Brain microvascular endothelial cell (primary cell): ENCODE measurements at regions not wholly inside any gene's neighbourhood (a gene's known extent, or its start where the extent isn't known, plus 50 kb on each side); places are given as distances from the start of the nearest gene placed in this dataset.
"Not testable (repeated sequence)": the region's sequence is repeated elsewhere in the genome, so short reads cannot be mapped to it uniquely, and the experiment has no call there.

Source experiments
- DNase-seq: peaks from one replicate; pipeline ENCODE4 v3.0.0-alpha.2; 2020
- H3K27ac ChIP-seq: fragments of 250-450 bp; sonication (Bioruptor Pico); 2 replicates; pipeline ENCODE4 v1.5.1; 2020; ENCODE audit warnings: mild to moderate bottlenecking, moderate library complexity
- H3K27me3 ChIP-seq: fragments of 250-450 bp; sonication (Bioruptor Pico); replicated peaks from 2 replicates; pipeline ENCODE4 v1.5.1; 2020; ENCODE audit warnings: mild to moderate bottlenecking
- H3K36me3 ChIP-seq: fragments of 250-450 bp; sonication (Bioruptor Pico); replicated peaks from 2 replicates; pipeline ENCODE4 v1.5.1; 2020; ENCODE audit warnings: mild to moderate bottlenecking
- H3K4me3 ChIP-seq: 2 replicates; pipeline ENCODE4 v1.5.1; 2011; ENCODE audit warnings: low read depth, mild to moderate bottlenecking, control low read depth, low read length, moderate library complexity
- CTCF ChIP-seq: IDR thresholded peaks from 2 replicates; pipeline ENCODE4 v1.5.1; 2011; ENCODE audit warnings: low read depth, mild to moderate bottlenecking, moderate library complexity, low read length, control low read depth, inconsistent platforms; ENCODE audit errors: missing control alignments
- in situ Hi-C: cut with HindIII; loops from 2 replicates; pipeline ENCODE4 v1.10.0; 2017; ENCODE audit warnings: low sequenced_read_pairs, low pct_ligation_motif_present

GRCh38 chr2:22175003-22175402 is 1051.2 kb downstream of the TDRD15 start:
- no peak for TF ChIP-seq CTCF
- no peak for DNase-seq
- Histone ChIP-seq H3K27ac (no peak overlapping the region), H3K4me3 (no peak overlapping the region), H3K36me3 (no peaks in the 10 kb centered on the region), H3K27me3 (no peaks in the 10 kb centered on the region)
- in situ Hi-C loops = no loop called here

- in situ Hi-C loops = no loop called here
- no peaks in the 10 kb centered on the region for H3K36me3 ChIP-seq
- TF ChIP-seq CTCF = no peak
- H3K4me3 ChIP-seq = no peak overlapping the region
- no peaks in the 10 kb centered on the region for H3K27me3 ChIP-seq
- no peak overlapping the region for H3K27ac ChIP-seq
- no peak for DNase-seq
Observed at GRCh38 chr2:22185251-22185650, 1061.5 kb downstream of the TDRD15 start.

- H3K27ac ChIP-seq, H3K4me3 ChIP-seq, DNase-seq, H3K27me3 ChIP-seq, H3K36me3 ChIP-seq, in situ Hi-C loops: not testable (repeated sequence)
Observed at GRCh38 chr2:22186261-22186828, 1062.6 kb downstream of the TDRD15 start.

GRCh38 chr2:22189893-22190480 is 1066.2 kb downstream of the TDRD15 start:
- Histone ChIP-seq H3K27ac (no peak overlapping the region), H3K27me3 (no peaks in the 10 kb centered on the region), H3K4me3 (no peak overlapping the region), H3K36me3 (no peaks in the 10 kb centered on the region)
- TF ChIP-seq CTCF = no peak
- in situ Hi-C loops = no loop called here
- DNase-seq = no peak

GRCh38 chr2:22194218-22194617 is 1070.5 kb downstream of the TDRD15 start:
- TF ChIP-seq CTCF = no peak
- in situ Hi-C loops = no loop called here
- H3K27ac ChIP-seq = no peak overlapping the region

GRCh38 chr2:22196806-22197205 is 1073.0 kb downstream of the TDRD15 start:
- no peaks in the 10 kb centered on the region for H3K36me3 ChIP-seq
- no peak for DNase-seq
- H3K4me3 ChIP-seq = no peak overlapping the region
- H3K27ac ChIP-seq = no peak overlapping the region
- no peak for TF ChIP-seq CTCF
- in situ Hi-C loops = no loop called here
- no peaks in the 10 kb centered on the region for H3K27me3 ChIP-seq

More at GRCh38 chr2:22194218-22194617, 1070.5 kb downstream of the TDRD15 start:
- no peak for DNase-seq
- Histone ChIP-seq H3K27me3 (no peaks in the 10 kb centered on the region), H3K4me3 (no peak overlapping the region), H3K36me3 (no peaks in the 10 kb centered on the region)
